CD4-positive, alpha-beta T cell (primary cell): ENCODE measurements at regions not wholly inside any gene's neighbourhood (a gene's known extent, or its start where the extent isn't known, plus 50 kb on each side); places are given as distances from the start of the nearest gene placed in this dataset.

Experiments
- ATAC-seq: fragments of 200-7000 bp; cut with Tn5 transposase; one replicate; pipeline ENCODE4 v1.10.0; 2022; ENCODE audit warnings: mild to moderate bottlenecking; ENCODE audit not compliant: poor library complexity
- CTCF ChIA-PET: fragments of 350-600 bp; sonication (Branson Sonifier 250); formaldehyde crosslinking; loops from one replicate; lab custom pipeline; 2021; ENCODE audit warnings: antibody characterized with exemption, inconsistent platforms; lab: Charles Lee
- POLR2A ChIA-PET: fragments of 350-600 bp; sonication (Branson Sonifier 250); formaldehyde crosslinking; loops from one replicate; lab custom pipeline; 2021; ENCODE audit warnings: antibody characterized with exemption, inconsistent platforms; lab: Charles Lee
- DNase-seq, 14 experiments: peaks; one replicate each; pipeline ENCODE4 v3.0.0-alpha.2; 2013 to 2020; ENCODE audit warnings: mixed read lengths in 2 of 14
- H3K27ac ChIP-seq, 2 donors: one replicate each; pipeline versions ENCODE4 v1.5.1 to v1.7.0; 2013; ENCODE audit warnings: low read length in 2 of 2, low read depth in 1 of 2, mild to moderate bottlenecking in 1 of 2
- H3K27me3 ChIP-seq, 2 experiments: 1 replicate in 1 of 2; 2 replicates in 1 of 2; pipeline versions ENCODE4 v1.6.1 to v1.7.0; 2013; ENCODE audit warnings: low read length in 2 of 2, control low read depth in 1 of 2, mild to moderate bottlenecking in 1 of 2, moderate library complexity in 1 of 2; ENCODE audit not compliant: insufficient read depth in 2 of 2, control insufficient read depth in 1 of 2
- H3K36me3 ChIP-seq: one replicate; pipeline ENCODE4 v1.6.1; 2013; ENCODE audit warnings: low read length, control low read depth; ENCODE audit not compliant: insufficient read depth
- H3K4me1 ChIP-seq: one replicate; pipeline ENCODE4 v1.6.1; 2013; ENCODE audit warnings: low read length, control low read depth; ENCODE audit not compliant: insufficient read depth
- H3K4me3 ChIP-seq: one replicate; pipeline ENCODE4 v1.5.1; 2013; ENCODE audit warnings: mild to moderate bottlenecking, low read length, moderate library complexity
- H3K9me3 ChIP-seq, 2 experiments: 1 replicate in 1 of 2; 2 replicates in 1 of 2; pipeline versions ENCODE4 v1.6.1 to v1.7.0; 2013; ENCODE audit warnings: low read length in 2 of 2, mild to moderate bottlenecking in 2 of 2, control low read depth in 1 of 2, moderate library complexity in 1 of 2; ENCODE audit not compliant: control insufficient read depth in 1 of 2, insufficient read depth in 1 of 2
- H3K27ac Mint-ChIP-seq: one replicate; pipeline ENCODE4 v1.8.0; 2020; ENCODE audit warnings: mixed read lengths
- H3K27me3 Mint-ChIP-seq: one replicate; pipeline ENCODE4 v1.8.0; 2021; ENCODE audit warnings: mixed read lengths
- H3K36me3 Mint-ChIP-seq: one replicate; pipeline ENCODE4 v1.8.0; 2021; ENCODE audit warnings: low read depth, mixed read lengths
- H3K4me1 Mint-ChIP-seq: one replicate; pipeline ENCODE4 v1.8.0; 2021; ENCODE audit warnings: low read depth, mixed read lengths
- H3K4me3 Mint-ChIP-seq: one replicate; pipeline ENCODE4 v1.8.0; 2020; ENCODE audit warnings: mild to moderate bottlenecking, mixed read lengths
- H3K9me3 Mint-ChIP-seq: one replicate; pipeline ENCODE4 v1.8.0; 2020; ENCODE audit warnings: mixed read lengths
- CTCF ChIP-seq: fragments of 200-600 bp; IDR thresholded peaks from one replicate; pipeline ENCODE4 v1.8.0; 2022; ENCODE audit warnings: antibody characterized with exemption, mild to moderate bottlenecking
- intact Hi-C, 2 experiments: fragments of 100-400 bp; cut with DNase I in 1 of 2; cut with micrococcal nuclease in 1 of 2; formaldehyde crosslinking; loops; one replicate each; pipeline versions ENCODE4 v1.15.1 to v1.9.0; 2023 to 2025; cut with DNase I, micrococcal nuclease

GRCh38 chr19:28652765-28653164, 560.2 kb downstream of the UQCRFS1 start:
- Mint-ChIP-seq H3K36me3 (no peaks in the 10 kb centered on the region), H3K27ac (no peak overlapping the region), H3K4me1 (peaks cover 6% of the 10 kb centered on the region), H3K27me3 (no peaks in the 10 kb centered on the region), H3K4me3 (no peak overlapping the region), H3K9me3 (peaks cover 6% of the 10 kb centered on the region)
- no peak for TF ChIP-seq CTCF
- intact Hi-C loops: no loop called here
- Histone ChIP-seq H3K36me3 (no peaks in the 10 kb centered on the region), H3K27me3 (peaks cover 0 to 3% of the 10 kb centered on the region in 2 experiments), H3K9me3 (peaks cover 6 to 21% of the 10 kb centered on the region in 2 experiments), H3K4me3 (no peak overlapping the region), H3K4me1 (no peaks in the 10 kb centered on the region), H3K27ac (no peak overlapping the region)
- ChIA-PET CTCF (no interaction called here), POLR2A (no interaction called here)
- DNase-seq (no peak), ATAC-seq (no peak)

GRCh38 chr19:28646629-28647028, 566.3 kb downstream of the UQCRFS1 start:
- TF ChIP-seq CTCF: no peak
- Histone ChIP-seq H3K4me1 (no peaks in the 10 kb centered on the region), H3K4me3 (no peak overlapping the region), H3K36me3 (no peaks in the 10 kb centered on the region), H3K27ac (no peak overlapping the region), H3K9me3 (peaks cover 0 to 8% of the 10 kb centered on the region in 2 experiments), H3K27me3 (peaks cover 0 to 3% of the 10 kb centered on the region in 2 experiments)
- intact Hi-C loops: no loop called here
- H3K36me3 Mint-ChIP-seq: no peaks in the 10 kb centered on the region
- POLR2A ChIA-PET: no interaction called here
- no peak overlapping the region for H3K27ac Mint-ChIP-seq
- ATAC-seq: no peak
- no peak for DNase-seq
- CTCF ChIA-PET: interaction anchor here (1.2 kb wide), 1 partner anchor 13 kb away, joined by 3 read pairs; no protein-coding TSS in a partner anchor
- H3K9me3 Mint-ChIP-seq: no peaks in the 10 kb centered on the region
- H3K4me3 Mint-ChIP-seq: no peak overlapping the region
- H3K27me3 Mint-ChIP-seq: peaks cover 5% of the 10 kb centered on the region
- H3K4me1 Mint-ChIP-seq: no peaks in the 10 kb centered on the region

GRCh38 chr19:28644169-28644775, 568.7 kb downstream of the UQCRFS1 start:
- no peak for DNase-seq
- Histone ChIP-seq H3K27ac (no peak overlapping the region), H3K4me1 (no peaks in the 10 kb centered on the region), H3K4me3 (no peak overlapping the region), H3K36me3 (no peaks in the 10 kb centered on the region), H3K27me3 (peaks cover 0 to 2% of the 10 kb centered on the region in 2 experiments), H3K9me3 (peaks cover 0 to 11% of the 10 kb centered on the region in 2 experiments)
- ChIA-PET CTCF (no interaction called here), POLR2A (no interaction called here)
- no peak for ATAC-seq
- no peaks in the 10 kb centered on the region for H3K4me1 Mint-ChIP-seq
- H3K36me3 Mint-ChIP-seq: no peaks in the 10 kb centered on the region
- peaks cover 5% of the 10 kb centered on the region for H3K27me3 Mint-ChIP-seq
- H3K9me3 Mint-ChIP-seq: peaks cover 2% of the 10 kb centered on the region
- no peak overlapping the region for H3K27ac Mint-ChIP-seq
- TF ChIP-seq CTCF: no peak
- intact Hi-C loops: no loop called here
- no peak overlapping the region for H3K4me3 Mint-ChIP-seq
